SK-N-SH treated with all-trans-retinoic acid at 6 μM for 48 hours (cell line): ENCODE measurements at regions not wholly inside any gene's neighbourhood (a gene's known extent, or its start where the extent isn't known, plus 50 kb on each side); places are given as distances from the start of the nearest gene placed in this dataset.

Experiments used
- ATAC-seq: fragments of 200-7000 bp; cut with Tn5 transposase; 3 replicates; pipeline ENCODE4 v1.9.1; 2020; ENCODE audit warnings: mild to moderate bottlenecking, moderate library complexity
- ARNTL ChIP-seq: fragments of 450-650 bp; formaldehyde crosslinking; IDR thresholded peaks from 2 replicates; pipeline ENCODE4 v1.5.0; 2020; ENCODE audit warnings: low read depth, mild to moderate bottlenecking, moderate library complexity, borderline replicate concordance
- BACH2 ChIP-seq: fragments of 250-450 bp; sonication (Bioruptor Pico); IDR thresholded peaks from 2 replicates; pipeline ENCODE4 v1.9.0; 2021; ENCODE audit warnings: mild to moderate bottlenecking, borderline replicate concordance
- CSDC2 ChIP-seq: fragments of 250-450 bp; sonication (Bioruptor Pico); IDR thresholded peaks from 2 replicates; pipeline ENCODE4 v1.5.0; 2020; ENCODE audit warnings: mild to moderate bottlenecking, moderate library complexity
- CSRNP3 ChIP-seq: fragments of 250-450 bp; sonication (Bioruptor Pico); IDR thresholded peaks from 2 replicates; pipeline ENCODE4 v1.5.1; 2021; ENCODE audit warnings: mild to moderate bottlenecking, moderate library complexity
- ESRRG ChIP-seq: fragments of 250-450 bp; sonication (Bioruptor Pico); IDR thresholded peaks from 2 replicates; pipeline ENCODE4 v1.6.1; 2021; ENCODE audit warnings: mild to moderate bottlenecking
- GLIS3 ChIP-seq: fragments of 250-450 bp; sonication (Bioruptor Pico); IDR thresholded peaks from 2 replicates; pipeline ENCODE4 v1.5.0; 2020; ENCODE audit warnings: mild to moderate bottlenecking, moderate library complexity
- ISL1 ChIP-seq: fragments of 250-450 bp; sonication (Bioruptor Pico); IDR thresholded peaks from 2 replicates; pipeline ENCODE4 v2.1.2; 2022; ENCODE audit warnings: mild to moderate bottlenecking, moderate library complexity
- PATZ1 ChIP-seq: fragments of 250-450 bp; sonication (Bioruptor Pico); IDR thresholded peaks from 2 replicates; pipeline ENCODE4 v1.8.0; 2020; ENCODE audit warnings: mild to moderate bottlenecking, moderate library complexity, borderline replicate concordance
- POU6F1 ChIP-seq: fragments of 250-450 bp; sonication (Bioruptor Pico); IDR thresholded peaks from 2 replicates; pipeline ENCODE4 v1.8.0; 2021; ENCODE audit warnings: low read depth, mild to moderate bottlenecking, moderate library complexity, borderline replicate concordance
- PPARA ChIP-seq: fragments of 250-450 bp; sonication (Bioruptor Pico); IDR thresholded peaks from 2 replicates; pipeline ENCODE4 v1.5.0; 2020; ENCODE audit warnings: mild to moderate bottlenecking, borderline replicate concordance
- RARB ChIP-seq: fragments of 250-450 bp; sonication (Bioruptor Pico); IDR thresholded peaks from 2 replicates; pipeline ENCODE4 v1.8.0; 2021; ENCODE audit warnings: mild to moderate bottlenecking, moderate library complexity
- TOX ChIP-seq: fragments of 250-450 bp; sonication (Bioruptor Pico); IDR thresholded peaks from 2 replicates; pipeline ENCODE4 v1.8.0; 2021; ENCODE audit warnings: mild to moderate bottlenecking, moderate library complexity, borderline replicate concordance
- ZC3H10 ChIP-seq: fragments of 250-450 bp; sonication (Bioruptor Pico); IDR thresholded peaks from 2 replicates; pipeline ENCODE4 v1.5.1; 2021; ENCODE audit warnings: mild to moderate bottlenecking, moderate library complexity
- ZFP3 ChIP-seq: fragments of 250-450 bp; sonication (Bioruptor Pico); IDR thresholded peaks from 2 replicates; pipeline ENCODE4 v1.5.0; 2020; ENCODE audit warnings: mild to moderate bottlenecking, moderate library complexity
- ZFP30 ChIP-seq: fragments of 450-650 bp; formaldehyde crosslinking; IDR thresholded peaks from 2 replicates; pipeline ENCODE4 v1.5.0; 2022; ENCODE audit warnings: mild to moderate bottlenecking, moderate library complexity
- ZNF565 ChIP-seq: fragments of 450-650 bp; formaldehyde crosslinking; conservative IDR thresholded peaks from 2 replicates; pipeline ENCODE4 v1.5.0; 2020; ENCODE audit warnings: low read depth, mild to moderate bottlenecking, moderate library complexity
- ZNF8 ChIP-seq: fragments of 450-650 bp; formaldehyde crosslinking; IDR thresholded peaks from 2 replicates; pipeline ENCODE4 v1.5.0; 2020; ENCODE audit warnings: mild to moderate bottlenecking, moderate library complexity
- TF ChIP-seq, protein P1 (sequence below): fragments of 250-450 bp; sonication (Bioruptor Pico); IDR thresholded peaks from 2 replicates; pipeline ENCODE4 v1.5.0; 2020; ENCODE audit warnings: mild to moderate bottlenecking, moderate library complexity
- TF ChIP-seq, protein P2 (sequence below): fragments of 250-450 bp; sonication (Bioruptor Pico); IDR thresholded peaks from 2 replicates; pipeline ENCODE4 v1.5.1; 2020; ENCODE audit warnings: low read depth, mild to moderate bottlenecking, moderate library complexity

- ATAC-seq, result no peak
- TF ChIP-seq ZNF8 (CRISPR knock-in tag) (no peak), POU6F1 (CRISPR knock-in tag) (no peak), ZNF565 (CRISPR knock-in tag) (no peak)
- TF ChIP-seq, protein P1, sequence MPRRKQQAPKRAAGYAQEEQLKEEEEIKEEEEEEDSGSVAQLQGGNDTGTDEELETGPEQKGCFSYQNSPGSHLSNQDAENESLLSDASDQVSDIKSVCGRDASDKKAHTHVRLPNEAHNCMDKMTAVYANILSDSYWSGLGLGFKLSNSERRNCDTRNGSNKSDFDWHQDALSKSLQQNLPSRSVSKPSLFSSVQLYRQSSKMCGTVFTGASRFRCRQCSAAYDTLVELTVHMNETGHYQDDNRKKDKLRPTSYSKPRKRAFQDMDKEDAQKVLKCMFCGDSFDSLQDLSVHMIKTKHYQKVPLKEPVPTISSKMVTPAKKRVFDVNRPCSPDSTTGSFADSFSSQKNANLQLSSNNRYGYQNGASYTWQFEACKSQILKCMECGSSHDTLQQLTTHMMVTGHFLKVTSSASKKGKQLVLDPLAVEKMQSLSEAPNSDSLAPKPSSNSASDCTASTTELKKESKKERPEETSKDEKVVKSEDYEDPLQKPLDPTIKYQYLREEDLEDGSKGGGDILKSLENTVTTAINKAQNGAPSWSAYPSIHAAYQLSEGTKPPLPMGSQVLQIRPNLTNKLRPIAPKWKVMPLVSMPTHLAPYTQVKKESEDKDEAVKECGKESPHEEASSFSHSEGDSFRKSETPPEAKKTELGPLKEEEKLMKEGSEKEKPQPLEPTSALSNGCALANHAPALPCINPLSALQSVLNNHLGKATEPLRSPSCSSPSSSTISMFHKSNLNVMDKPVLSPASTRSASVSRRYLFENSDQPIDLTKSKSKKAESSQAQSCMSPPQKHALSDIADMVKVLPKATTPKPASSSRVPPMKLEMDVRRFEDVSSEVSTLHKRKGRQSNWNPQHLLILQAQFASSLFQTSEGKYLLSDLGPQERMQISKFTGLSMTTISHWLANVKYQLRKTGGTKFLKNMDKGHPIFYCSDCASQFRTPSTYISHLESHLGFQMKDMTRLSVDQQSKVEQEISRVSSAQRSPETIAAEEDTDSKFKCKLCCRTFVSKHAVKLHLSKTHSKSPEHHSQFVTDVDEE (CRISPR knock-in tag), result no peak
Observed at GRCh38 chr11:97968071-97968470, 1052.7 kb upstream of the CNTN5 start.

- TF ChIP-seq PPARA (CRISPR knock-in tag), result no peak
- no peak for TF ChIP-seq TOX (CRISPR knock-in tag)
- TF ChIP-seq ARNTL (CRISPR knock-in tag), result no peak
- TF ChIP-seq, protein P2, sequence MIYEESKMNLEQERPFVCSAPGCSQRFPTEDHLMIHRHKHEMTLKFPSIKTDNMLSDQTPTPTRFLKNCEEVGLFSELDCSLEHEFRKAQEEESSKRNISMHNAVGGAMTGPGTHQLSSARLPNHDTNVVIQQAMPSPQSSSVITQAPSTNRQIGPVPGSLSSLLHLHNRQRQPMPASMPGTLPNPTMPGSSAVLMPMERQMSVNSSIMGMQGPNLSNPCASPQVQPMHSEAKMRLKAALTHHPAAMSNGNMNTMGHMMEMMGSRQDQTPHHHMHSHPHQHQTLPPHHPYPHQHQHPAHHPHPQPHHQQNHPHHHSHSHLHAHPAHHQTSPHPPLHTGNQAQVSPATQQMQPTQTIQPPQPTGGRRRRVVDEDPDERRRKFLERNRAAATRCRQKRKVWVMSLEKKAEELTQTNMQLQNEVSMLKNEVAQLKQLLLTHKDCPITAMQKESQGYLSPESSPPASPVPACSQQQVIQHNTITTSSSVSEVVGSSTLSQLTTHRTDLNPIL (CRISPR knock-in tag), result no peak
- TF ChIP-seq ESRRG (CRISPR knock-in tag), result no peak
- TF ChIP-seq ZC3H10 (CRISPR knock-in tag), result no peak
- TF ChIP-seq ZNF565 (CRISPR knock-in tag), result no peak
- no peak for TF ChIP-seq POU6F1 (CRISPR knock-in tag)
- TF ChIP-seq RARB (CRISPR knock-in tag), result no peak
- no peak for TF ChIP-seq CSRNP3 (CRISPR knock-in tag)
- TF ChIP-seq ZFP30 (CRISPR knock-in tag), result no peak
- no peak for TF ChIP-seq CSDC2
- no peak for ATAC-seq
Observed at GRCh38 chr11:97972731-97973130, 1048.0 kb upstream of the CNTN5 start.

DNA sequence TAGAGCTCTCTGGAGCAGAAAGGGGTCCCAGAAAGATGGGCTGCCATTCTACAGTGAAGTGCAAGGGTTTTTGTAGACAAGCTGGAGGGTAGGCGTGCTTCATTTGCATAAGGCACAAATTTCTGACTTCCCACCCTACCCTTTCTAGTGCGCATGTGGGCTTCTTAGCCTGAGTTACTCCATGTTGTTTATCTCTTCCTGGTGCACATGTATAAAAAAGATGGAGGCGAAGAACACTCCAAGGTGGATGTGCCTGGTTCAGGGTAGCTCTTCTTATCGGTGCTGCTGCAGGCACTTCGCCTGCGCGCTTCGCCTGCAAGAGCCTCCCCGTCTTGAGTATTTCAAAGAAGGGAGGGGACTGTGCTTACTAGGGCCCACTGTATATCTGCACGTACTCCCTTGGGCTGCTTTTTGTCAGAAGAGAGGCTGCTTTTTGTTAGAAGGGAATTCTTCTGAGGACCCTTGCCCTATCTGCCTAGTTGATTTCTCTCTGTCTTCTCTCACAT, 1047.3 kb upstream of the CNTN5 start:
- no peak for ATAC-seq
- TF ChIP-seq, protein P2 (CRISPR knock-in tag), result no peak
- TF ChIP-seq ARNTL (CRISPR knock-in tag) (no peak), CSDC2 (no peak), RARB (CRISPR knock-in tag) (no peak), ZNF565 (CRISPR knock-in tag) (no peak), ZFP30 (CRISPR knock-in tag) (no peak), ZNF8 (CRISPR knock-in tag) (no peak), POU6F1 (CRISPR knock-in tag) (no peak), ZFP3 (CRISPR knock-in tag) (no peak), PATZ1 (CRISPR knock-in tag) (no peak), BACH2 (CRISPR knock-in tag) (no peak), TOX (CRISPR knock-in tag) (no peak), CSRNP3 (CRISPR knock-in tag) (no peak), ISL1 (CRISPR knock-in tag) (no peak), ESRRG (CRISPR knock-in tag) (no peak), GLIS3 (no peak)
- TF ChIP-seq, all 23 proteins: peak for 0
